ENCODE measurements at regions not wholly inside any gene's neighbourhood (a gene's known extent, or its start where the extent isn't known, plus 50 kb on each side); places are given as distances from the start of the nearest gene placed in this dataset.

DNA sequence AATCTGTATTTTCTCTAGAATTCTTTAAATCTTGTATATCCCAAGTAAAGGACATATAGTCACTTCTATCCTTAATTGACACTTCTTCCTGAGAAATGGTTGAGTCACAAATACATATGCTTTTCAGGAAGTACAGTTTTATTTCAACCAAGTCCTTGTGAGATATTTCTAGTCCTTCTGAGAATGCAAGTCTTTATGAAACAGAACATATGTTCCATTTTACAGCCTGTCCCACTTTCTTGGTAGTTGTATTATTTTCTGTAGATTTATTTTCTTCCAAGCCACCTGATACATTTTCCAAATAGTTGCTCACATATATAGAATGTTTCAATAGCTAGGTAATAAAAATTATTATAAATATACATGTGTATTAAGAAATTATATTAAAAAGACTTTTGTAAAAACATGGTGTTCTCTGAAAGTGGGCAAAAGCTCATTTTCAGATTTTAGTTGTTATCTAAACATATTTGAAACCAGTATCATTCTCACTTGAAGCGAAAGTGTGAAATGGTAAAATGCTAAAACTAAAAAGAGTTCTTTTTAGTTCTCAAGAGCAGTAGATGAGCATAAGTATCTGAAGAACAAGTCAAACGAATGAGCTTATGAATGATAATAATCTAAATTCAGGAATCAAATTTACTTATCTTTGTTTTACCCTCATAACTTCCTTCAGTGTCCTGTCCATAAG lies 468.0 kb downstream of the EPHA5 start:
- no peaks in the 10 kb centered on the region for H3K36me3 ChIP-seq (ENCODE audit: control insufficient read depth, insufficient read depth, low read length)
- no peaks in the 10 kb centered on the region for H3K79me1 ChIP-seq (ENCODE audit: low read length)
- H3K56ac ChIP-seq (ENCODE audit: low read length): no peak overlapping the region
- H3K4me1 ChIP-seq (ENCODE audit: control insufficient read depth, low read depth, low read length): no peaks in the 10 kb centered on the region
- H3K4me3 ChIP-seq (ENCODE audit: low read length): no peak overlapping the region
- H2BK120ac ChIP-seq (ENCODE audit: low read depth, low read length): no peak overlapping the region
- H3K27me3 ChIP-seq (ENCODE audit: insufficient read depth, low read length, poor library complexity): no peaks in the 10 kb centered on the region
- H2AK5ac ChIP-seq (ENCODE audit: low read length): no peak overlapping the region
- no peak for DNase-seq
- no peak overlapping the region for H3K4me2 ChIP-seq (ENCODE audit: low read length)
- no peak overlapping the region for H2BK15ac ChIP-seq (replicated peaks; ENCODE audit: low read depth)
- H3K4ac ChIP-seq (ENCODE audit: low read depth, low read length): no peak overlapping the region
- no peak overlapping the region for H4K5ac ChIP-seq (ENCODE audit: low read length)
- H3K23ac ChIP-seq (ENCODE audit: low read length): no peak overlapping the region
- H3K27ac ChIP-seq (ENCODE audit: low read depth, low read length): no peak overlapping the region
- no peak overlapping the region for H3K18ac ChIP-seq (ENCODE audit: low read length)
- H2BK5ac ChIP-seq (ENCODE audit: low read length): no peak overlapping the region
- WGBS (ENCODE audit: extremely low coverage, insufficient coverage, low lambda C conversion rate): no CpG with 5 or more reads among the region's 2 CpGs
- no peak overlapping the region for H3K9ac ChIP-seq (ENCODE audit: low read length)
- no peak overlapping the region for H4K8ac ChIP-seq (ENCODE audit: low read depth, low read length)
- H3K79me2 ChIP-seq (ENCODE audit: control insufficient read depth, insufficient read depth, low read length): no peaks in the 10 kb centered on the region

DNA sequence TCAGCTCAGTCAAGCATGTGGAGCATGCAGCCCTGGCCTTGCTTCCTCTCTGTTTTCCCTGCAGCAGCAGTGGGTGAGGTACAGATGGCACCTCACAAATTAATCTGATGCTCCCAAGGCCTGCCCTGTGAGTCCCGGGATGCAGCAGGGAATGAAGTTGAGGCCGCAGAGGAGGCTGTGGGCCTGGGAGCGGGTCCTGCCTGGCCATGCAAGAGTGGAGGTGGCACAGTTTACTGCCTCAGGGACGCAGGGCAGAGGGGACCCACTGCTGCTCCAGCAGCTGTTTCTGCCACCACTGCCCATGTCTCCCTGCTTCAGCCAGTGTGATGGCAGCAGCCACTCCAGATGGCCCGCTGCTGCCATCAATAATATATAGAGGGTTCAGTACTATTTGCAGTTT lies 474.6 kb downstream of the EPHA5 start:
- Histone ChIP-seq H3K79me2 (ENCODE audit: control insufficient read depth, insufficient read depth, low read length) (no peaks in the 10 kb centered on the region), H3K4ac (ENCODE audit: low read depth, low read length) (no peak overlapping the region), H2BK15ac (replicated peaks; ENCODE audit: low read depth) (no peak overlapping the region), H3K36me3 (ENCODE audit: control insufficient read depth, insufficient read depth, low read length) (no peaks in the 10 kb centered on the region), H2BK5ac (ENCODE audit: low read length) (no peak overlapping the region), H3K79me1 (ENCODE audit: low read length) (no peaks in the 10 kb centered on the region), H3K27me3 (ENCODE audit: insufficient read depth, low read length, poor library complexity) (no peaks in the 10 kb centered on the region), H3K27ac (ENCODE audit: low read depth, low read length) (no peak overlapping the region), H2AK5ac (ENCODE audit: low read length) (no peak overlapping the region), H3K9ac (ENCODE audit: low read length) (no peak overlapping the region), H3K56ac (ENCODE audit: low read length) (no peak overlapping the region), H3K4me3 (ENCODE audit: low read length) (no peak overlapping the region), H3K4me1 (ENCODE audit: control insufficient read depth, low read depth, low read length) (no peaks in the 10 kb centered on the region), H3K18ac (ENCODE audit: low read length) (no peak overlapping the region), H2BK120ac (ENCODE audit: low read depth, low read length) (no peak overlapping the region), H4K5ac (ENCODE audit: low read length) (no peak overlapping the region), H3K4me2 (ENCODE audit: low read length) (no peak overlapping the region), H3K23ac (ENCODE audit: low read length) (no peak overlapping the region), H4K8ac (ENCODE audit: low read depth, low read length) (no peak overlapping the region)
- WGBS (ENCODE audit: extremely low coverage, insufficient coverage, low lambda C conversion rate): no CpG with 5 or more reads among the region's 5 CpGs
- DNase-seq: no peak

DNA sequence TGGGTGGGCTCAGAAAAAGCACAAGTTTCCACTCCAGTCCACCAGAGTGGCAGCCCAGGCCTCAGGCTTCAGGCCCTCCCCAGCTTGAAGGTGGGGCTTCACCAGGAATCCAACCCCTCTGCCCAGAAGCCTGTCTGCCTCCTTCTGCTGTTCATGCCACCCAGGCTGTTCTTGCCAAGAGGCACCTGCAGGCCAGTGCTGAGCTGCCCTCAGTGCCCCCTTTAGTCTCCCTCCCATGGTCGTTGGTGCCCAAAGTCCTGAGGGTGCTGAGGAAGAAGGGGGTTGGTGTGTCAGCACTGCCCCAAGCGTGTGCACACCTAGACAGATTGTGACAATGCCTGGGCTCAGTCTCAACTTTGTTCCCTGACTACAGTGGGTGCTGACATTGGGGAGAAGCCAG lies 475.3 kb downstream of the EPHA5 start:
- no peak overlapping the region for H3K9ac ChIP-seq (ENCODE audit: low read length)
- H2AK5ac ChIP-seq (ENCODE audit: low read length): no peak overlapping the region
- H3K23ac ChIP-seq (ENCODE audit: low read length): no peak overlapping the region
- H3K79me1 ChIP-seq (ENCODE audit: low read length): no peaks in the 10 kb centered on the region
- no peak overlapping the region for H2BK120ac ChIP-seq (ENCODE audit: low read depth, low read length)
- no peaks in the 10 kb centered on the region for H3K4me1 ChIP-seq (ENCODE audit: control insufficient read depth, low read depth, low read length)
- no peaks in the 10 kb centered on the region for H3K36me3 ChIP-seq (ENCODE audit: control insufficient read depth, insufficient read depth, low read length)
- no peak overlapping the region for H3K56ac ChIP-seq (ENCODE audit: low read length)
- no peak overlapping the region for H2BK15ac ChIP-seq (replicated peaks; ENCODE audit: low read depth)
- H3K4me2 ChIP-seq (ENCODE audit: low read length): no peak overlapping the region
- H3K79me2 ChIP-seq (ENCODE audit: control insufficient read depth, insufficient read depth, low read length): no peaks in the 10 kb centered on the region
- no peak overlapping the region for H3K18ac ChIP-seq (ENCODE audit: low read length)
- no peak overlapping the region for H3K27ac ChIP-seq (ENCODE audit: low read depth, low read length)
- no peak overlapping the region for H3K4ac ChIP-seq (ENCODE audit: low read depth, low read length)
- H4K8ac ChIP-seq (ENCODE audit: low read depth, low read length): no peak overlapping the region
- H4K5ac ChIP-seq (ENCODE audit: low read length): no peak overlapping the region
- no peak overlapping the region for H3K4me3 ChIP-seq (ENCODE audit: low read length)
- H3K27me3 ChIP-seq (ENCODE audit: insufficient read depth, low read length, poor library complexity): no peaks in the 10 kb centered on the region
- no CpG with 5 or more reads among the region's 2 CpGs for WGBS (ENCODE audit: extremely low coverage, insufficient coverage, low lambda C conversion rate)
- no peak overlapping the region for H2BK5ac ChIP-seq (ENCODE audit: low read length)
- no peak for DNase-seq

DNA sequence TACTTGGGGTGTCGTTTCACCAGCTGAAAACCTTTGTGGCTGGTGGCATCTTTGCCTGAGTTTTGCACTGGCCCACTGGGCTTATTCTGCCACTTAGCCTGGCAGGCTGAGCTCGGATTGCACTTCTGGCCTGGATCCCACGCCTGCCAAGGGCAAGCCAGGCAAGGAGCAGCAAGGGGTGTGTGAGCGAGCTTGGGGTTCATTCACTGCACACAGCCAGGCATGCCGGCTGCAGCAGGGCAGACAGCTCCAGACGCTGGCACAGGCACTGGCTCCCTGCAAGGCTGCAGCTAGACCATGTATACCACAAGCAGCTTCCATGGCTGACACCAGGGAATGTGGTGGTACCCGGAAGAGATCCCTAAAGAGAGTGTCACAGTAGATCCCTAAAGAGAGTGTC lies 476.3 kb downstream of the EPHA5 start:
- DNase-seq: no peak
- H3K56ac ChIP-seq (ENCODE audit: low read length): no peak overlapping the region
- no peak overlapping the region for H4K8ac ChIP-seq (ENCODE audit: low read depth, low read length)
- no peaks in the 10 kb centered on the region for H3K79me1 ChIP-seq (ENCODE audit: low read length)
- no peak overlapping the region for H2BK15ac ChIP-seq (replicated peaks; ENCODE audit: low read depth)
- WGBS (ENCODE audit: extremely low coverage, insufficient coverage, low lambda C conversion rate): no CpG with 5 or more reads among the region's 7 CpGs
- H4K5ac ChIP-seq (ENCODE audit: low read length): no peak overlapping the region
- no peak overlapping the region for H3K4me2 ChIP-seq (ENCODE audit: low read length)
- H3K9ac ChIP-seq (ENCODE audit: low read length): no peak overlapping the region
- H3K4me1 ChIP-seq (ENCODE audit: control insufficient read depth, low read depth, low read length): no peaks in the 10 kb centered on the region
- no peak overlapping the region for H3K23ac ChIP-seq (ENCODE audit: low read length)
- no peak overlapping the region for H2BK120ac ChIP-seq (ENCODE audit: low read depth, low read length)
- no peak overlapping the region for H2BK5ac ChIP-seq (ENCODE audit: low read length)
- H3K18ac ChIP-seq (ENCODE audit: low read length): no peak overlapping the region
- no peaks in the 10 kb centered on the region for H3K79me2 ChIP-seq (ENCODE audit: control insufficient read depth, insufficient read depth, low read length)
- H3K36me3 ChIP-seq (ENCODE audit: control insufficient read depth, insufficient read depth, low read length): no peaks in the 10 kb centered on the region
- no peak overlapping the region for H3K4ac ChIP-seq (ENCODE audit: low read depth, low read length)
- no peaks in the 10 kb centered on the region for H3K27me3 ChIP-seq (ENCODE audit: insufficient read depth, low read length, poor library complexity)
- no peak overlapping the region for H3K4me3 ChIP-seq (ENCODE audit: low read length)
- H2AK5ac ChIP-seq (ENCODE audit: low read length): no peak overlapping the region
- H3K27ac ChIP-seq (ENCODE audit: low read depth, low read length): no peak overlapping the region

DNA sequence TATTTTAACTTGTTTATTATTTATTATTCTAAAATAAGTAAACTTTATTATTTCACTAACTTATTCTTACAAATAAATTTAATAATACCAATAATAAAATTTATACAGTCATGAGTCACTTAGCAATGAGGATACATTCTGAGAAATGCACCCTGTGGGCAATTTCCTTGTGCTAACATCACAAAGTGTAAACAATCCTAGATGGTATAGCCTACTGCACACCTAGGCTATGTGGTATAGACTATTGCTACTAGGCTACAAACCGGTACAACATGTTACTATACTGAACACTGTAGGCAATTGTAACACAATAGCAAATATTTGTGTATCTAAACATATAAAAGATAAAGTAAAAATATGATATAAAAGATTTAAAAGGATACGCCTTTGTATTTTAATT lies 479.5 kb downstream of the EPHA5 start:
- Histone ChIP-seq H2BK120ac (ENCODE audit: low read depth, low read length) (no peak overlapping the region), H3K79me1 (ENCODE audit: low read length) (no peaks in the 10 kb centered on the region), H3K79me2 (ENCODE audit: control insufficient read depth, insufficient read depth, low read length) (no peaks in the 10 kb centered on the region), H2BK15ac (replicated peaks; ENCODE audit: low read depth) (no peak overlapping the region), H3K27ac (ENCODE audit: low read depth, low read length) (no peak overlapping the region), H3K23ac (ENCODE audit: low read length) (no peak overlapping the region), H3K4ac (ENCODE audit: low read depth, low read length) (no peak overlapping the region), H3K56ac (ENCODE audit: low read length) (no peak overlapping the region), H3K4me3 (ENCODE audit: low read length) (no peak overlapping the region), H3K18ac (ENCODE audit: low read length) (no peak overlapping the region), H2AK5ac (ENCODE audit: low read length) (no peak overlapping the region), H4K8ac (ENCODE audit: low read depth, low read length) (no peak overlapping the region), H3K9ac (ENCODE audit: low read length) (no peak overlapping the region), H3K4me2 (ENCODE audit: low read length) (no peak overlapping the region), H3K4me1 (ENCODE audit: control insufficient read depth, low read depth, low read length) (no peaks in the 10 kb centered on the region), H3K36me3 (ENCODE audit: control insufficient read depth, insufficient read depth, low read length) (no peaks in the 10 kb centered on the region), H2BK5ac (ENCODE audit: low read length) (no peak overlapping the region), H4K5ac (ENCODE audit: low read length) (no peak overlapping the region), H3K27me3 (ENCODE audit: insufficient read depth, low read length, poor library complexity) (no peaks in the 10 kb centered on the region)
- WGBS (ENCODE audit: extremely low coverage, insufficient coverage, low lambda C conversion rate): 100% methylated on average over 1 of the region's 2 CpGs
- DNase-seq: no peak

DNA sequence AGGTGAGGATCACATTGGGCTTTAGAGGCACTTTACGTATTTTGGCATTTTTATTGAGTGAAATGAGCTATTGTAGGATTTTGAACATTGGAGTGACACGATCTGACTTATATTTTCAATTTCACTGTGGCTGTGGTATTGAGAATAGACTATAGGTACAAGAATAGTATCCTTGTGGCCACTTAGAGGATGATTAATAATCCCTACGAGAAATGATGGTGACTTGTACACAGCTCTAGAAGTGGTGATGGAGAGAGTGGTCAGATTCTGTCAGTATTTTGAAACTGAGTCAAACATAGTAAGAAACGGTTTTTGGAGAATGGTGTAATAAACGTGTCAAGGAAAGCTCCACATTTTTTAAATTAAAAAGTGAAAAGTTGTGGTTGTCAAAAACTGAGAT lies 494.7 kb downstream of the EPHA5 start:
- Histone ChIP-seq H2BK15ac (replicated peaks; ENCODE audit: low read depth) (no peak overlapping the region), H3K4me2 (ENCODE audit: low read length) (no peak overlapping the region), H3K79me2 (ENCODE audit: control insufficient read depth, insufficient read depth, low read length) (no peaks in the 10 kb centered on the region), H3K27ac (ENCODE audit: low read depth, low read length) (no peak overlapping the region), H3K9ac (ENCODE audit: low read length) (no peak overlapping the region), H3K27me3 (ENCODE audit: insufficient read depth, low read length, poor library complexity) (no peaks in the 10 kb centered on the region), H3K56ac (ENCODE audit: low read length) (no peak overlapping the region), H3K23ac (ENCODE audit: low read length) (no peak overlapping the region), H2BK5ac (ENCODE audit: low read length) (no peak overlapping the region), H2AK5ac (ENCODE audit: low read length) (no peak overlapping the region), H3K36me3 (ENCODE audit: control insufficient read depth, insufficient read depth, low read length) (no peaks in the 10 kb centered on the region), H3K79me1 (ENCODE audit: low read length) (no peaks in the 10 kb centered on the region), H3K4ac (ENCODE audit: low read depth, low read length) (no peak overlapping the region), H4K5ac (ENCODE audit: low read length) (no peak overlapping the region), H3K4me3 (ENCODE audit: low read length) (no peak overlapping the region), H3K18ac (ENCODE audit: low read length) (no peak overlapping the region), H4K8ac (ENCODE audit: low read depth, low read length) (no peak overlapping the region), H3K4me1 (ENCODE audit: control insufficient read depth, low read depth, low read length) (no peaks in the 10 kb centered on the region), H2BK120ac (ENCODE audit: low read depth, low read length) (no peak overlapping the region)
- WGBS (ENCODE audit: extremely low coverage, insufficient coverage, low lambda C conversion rate): no CpG with 5 or more reads among the region's 5 CpGs
- no peak for DNase-seq
